ENCODE measurements at regions not wholly inside any gene's neighbourhood (a gene's known extent, or its start where the extent isn't known, plus 50 kb on each side); places are given as distances from the start of the nearest gene placed in this dataset.

- Mint-ChIP-seq H3K9me3 (no peaks in the 10 kb centered on the region), H3K36me3 (ENCODE audit: low read depth) (no peaks in the 10 kb centered on the region)
These were observed 297.5 kb upstream of the CRIM1 start for GRCh38 chr2:36058076-36058475.

GRCh38 chr2:36052819-36053218 is 302.8 kb upstream of the CRIM1 start:
- peaks cover 12% of the 10 kb centered on the region for H3K9me3 Mint-ChIP-seq
- peaks cover 4% of the 10 kb centered on the region for H3K4me1 Mint-ChIP-seq
- no peaks in the 10 kb centered on the region for H3K36me3 Mint-ChIP-seq (ENCODE audit: low read depth)

More at GRCh38 chr2:36058076-36058475, 297.5 kb upstream of the CRIM1 start:
- H3K4me3 Mint-ChIP-seq: no peak overlapping the region
- H3K27ac Mint-ChIP-seq: no peak overlapping the region
- H3K4me1 Mint-ChIP-seq: peaks cover 14% of the 10 kb centered on the region
- no peak for TF ChIP-seq CTCF (IDR thresholded peaks at IDR 0.05; ENCODE audit: unreplicated experiment in 3 of 3)
- H3K27me3 Mint-ChIP-seq (ENCODE audit: low read depth): no peaks in the 10 kb centered on the region

GRCh38 chr2:36044411-36044810 is 311.2 kb upstream of the CRIM1 start:
- Mint-ChIP-seq H3K9me3 (peaks cover 5% of the 10 kb centered on the region), H3K27me3 (ENCODE audit: low read depth) (no peaks in the 10 kb centered on the region), H3K36me3 (ENCODE audit: low read depth) (no peaks in the 10 kb centered on the region), H3K27ac (no peak overlapping the region), H3K4me3 (no peak overlapping the region), H3K4me1 (no peaks in the 10 kb centered on the region)
- TF ChIP-seq CTCF (IDR thresholded peaks at IDR 0.05; ENCODE audit: unreplicated experiment in 3 of 3): no peak

More at GRCh38 chr2:36052819-36053218, 302.8 kb upstream of the CRIM1 start:
- H3K27ac Mint-ChIP-seq: no peak overlapping the region
- H3K4me3 Mint-ChIP-seq: no peak overlapping the region
- H3K27me3 Mint-ChIP-seq (ENCODE audit: low read depth): no peaks in the 10 kb centered on the region
- no peak for TF ChIP-seq CTCF (IDR thresholded peaks at IDR 0.05; ENCODE audit: unreplicated experiment in 3 of 3)

- no peak overlapping the region for H3K4me3 Mint-ChIP-seq
- H3K27ac Mint-ChIP-seq: no peak overlapping the region
- no peaks in the 10 kb centered on the region for H3K9me3 Mint-ChIP-seq
- H3K36me3 Mint-ChIP-seq (ENCODE audit: low read depth): no peaks in the 10 kb centered on the region
- H3K27me3 Mint-ChIP-seq (ENCODE audit: low read depth): no peaks in the 10 kb centered on the region
- TF ChIP-seq CTCF (IDR thresholded peaks at IDR 0.05; ENCODE audit: unreplicated experiment in 3 of 3): no peak
- H3K4me1 Mint-ChIP-seq: no peaks in the 10 kb centered on the region
These were observed 320.4 kb upstream of the CRIM1 start for GRCh38 chr2:36035137-36035536.

GRCh38 chr2:36032046-36032445 is 323.5 kb upstream of the CRIM1 start:
- Mint-ChIP-seq H3K27me3 (ENCODE audit: low read depth) (no peaks in the 10 kb centered on the region), H3K4me3 (no peak overlapping the region), H3K27ac (no peak overlapping the region), H3K9me3 (no peaks in the 10 kb centered on the region), H3K36me3 (ENCODE audit: low read depth) (no peaks in the 10 kb centered on the region), H3K4me1 (no peaks in the 10 kb centered on the region)
- TF ChIP-seq CTCF (IDR thresholded peaks at IDR 0.05; ENCODE audit: unreplicated experiment in 3 of 3): no peak

- no peak for TF ChIP-seq CTCF (IDR thresholded peaks at IDR 0.05; ENCODE audit: unreplicated experiment in 3 of 3)
- Mint-ChIP-seq H3K27ac (no peak overlapping the region), H3K4me1 (no peaks in the 10 kb centered on the region), H3K27me3 (ENCODE audit: low read depth) (no peaks in the 10 kb centered on the region), H3K4me3 (no peak overlapping the region), H3K36me3 (ENCODE audit: low read depth) (no peaks in the 10 kb centered on the region), H3K9me3 (no peaks in the 10 kb centered on the region)
These were observed 324.1 kb upstream of the CRIM1 start for GRCh38 chr2:36031471-36031870.

Data from nephron (organoid).